WTC11 (cell line): ENCODE measurements at regions not wholly inside any gene's neighbourhood (a gene's known extent, or its start where the extent isn't known, plus 50 kb on each side); places are given as distances from the start of the nearest gene placed in this dataset.

Experiments
- ATAC-seq: fragments of 200-7000 bp; cut with Tn5 transposase; 2 replicates; pipeline ENCODE4 v1.10.0; 2021; ENCODE audit warnings: mild to moderate bottlenecking, moderate library complexity
- CTCF ChIA-PET: fragments of 300-600 bp; sonication (Branson Sonifier 250); formaldehyde crosslinking; loops from one replicate; lab custom pipeline; 2021; ENCODE audit warnings: antibody characterized with exemption; lab: Charles Lee
- POLR2A ChIA-PET: fragments of 350-600 bp; sonication (Branson Sonifier 250); formaldehyde crosslinking; loops from one replicate; lab custom pipeline; 2021; ENCODE audit warnings: antibody characterized with exemption; lab: Charles Lee
- DNase-seq: peaks from one replicate; pipeline ENCODE4 v3.0.0; 2021; ENCODE audit warnings: low spot score
- H3K27ac Mint-ChIP-seq: 2 replicates; pipeline ENCODE4 v1.8.0; 2021; ENCODE audit warnings: mixed read lengths
- H3K27me3 Mint-ChIP-seq: 2 replicates; pipeline ENCODE4 v1.8.0; 2021; ENCODE audit warnings: low read depth, mild to moderate bottlenecking, moderate library complexity, mixed read lengths
- H3K36me3 Mint-ChIP-seq: 2 replicates; pipeline ENCODE4 v1.8.0; 2021; ENCODE audit warnings: mixed read lengths
- H3K4me1 Mint-ChIP-seq: 2 replicates; pipeline ENCODE4 v1.8.0; 2022; ENCODE audit warnings: mixed read lengths
- H3K4me3 Mint-ChIP-seq: 2 replicates; pipeline ENCODE4 v1.8.0; 2021; ENCODE audit warnings: mild to moderate bottlenecking, moderate library complexity, mixed read lengths
- H3K9me3 Mint-ChIP-seq: 2 replicates; pipeline ENCODE4 v1.8.0; 2021; ENCODE audit warnings: mixed read lengths
- ATF1 ChIP-seq: sonication (generic); formaldehyde crosslinking; IDR thresholded peaks from 2 replicates; pipeline ENCODE4 v1.8.1; 2023; ENCODE audit warnings: mild to moderate bottlenecking, moderate library complexity, missing genetic modification reagents
- ATF6 ChIP-seq: sonication (generic); formaldehyde crosslinking; IDR thresholded peaks from 2 replicates; pipeline ENCODE4 v1.8.1; 2023; ENCODE audit warnings: mild to moderate bottlenecking, missing genetic modification reagents
- CREB1 ChIP-seq: sonication (generic); formaldehyde crosslinking; IDR thresholded peaks from 2 replicates; pipeline ENCODE4 v1.8.0; 2023; ENCODE audit warnings: mild to moderate bottlenecking, missing genetic modification reagents
- EMX1 ChIP-seq: fragments of 250-450 bp; sonication (Bioruptor Pico); IDR thresholded peaks from 2 replicates; pipeline ENCODE4 v1.8.0; 2021; ENCODE audit warnings: mild to moderate bottlenecking
- GTF2I ChIP-seq: fragments of 250-450 bp; sonication (Bioruptor Pico); conservative IDR thresholded peaks from 2 replicates; pipeline ENCODE4 v1.4.0; 2021; ENCODE audit warnings: mild to moderate bottlenecking
- MAX ChIP-seq: sonication (generic); formaldehyde crosslinking; IDR thresholded peaks from 2 replicates; pipeline ENCODE4 v1.8.0; 2022; ENCODE audit warnings: mild to moderate bottlenecking, missing genetic modification reagents
- NFYB ChIP-seq: sonication (generic); formaldehyde crosslinking; conservative IDR thresholded peaks from 2 replicates; pipeline ENCODE4 v1.8.0; 2022; ENCODE audit warnings: low read depth, missing genetic modification reagents
- PRDM15 ChIP-seq: sonication (generic); formaldehyde crosslinking; IDR thresholded peaks from 2 replicates; pipeline ENCODE4 v1.8.0; 2022; ENCODE audit warnings: missing genetic modification reagents
- RORB ChIP-seq: fragments of 250-450 bp; sonication (Bioruptor Pico); IDR thresholded peaks from 2 replicates; pipeline ENCODE4 v1.9.0; 2021; ENCODE audit warnings: mild to moderate bottlenecking
- SMAD3 ChIP-seq: sonication (generic); formaldehyde crosslinking; IDR thresholded peaks from 2 replicates; pipeline ENCODE4 v1.8.0; 2022; ENCODE audit warnings: missing genetic modification reagents, mild to moderate bottlenecking, borderline replicate concordance
- SP1 ChIP-seq: sonication (generic); formaldehyde crosslinking; conservative IDR thresholded peaks from 2 replicates; pipeline ENCODE4 v1.8.1; 2022; ENCODE audit warnings: missing genetic modification reagents
- ZBTB43 ChIP-seq: sonication (generic); formaldehyde crosslinking; IDR thresholded peaks from 2 replicates; pipeline ENCODE4 v1.8.1; 2023; ENCODE audit warnings: mild to moderate bottlenecking, missing genetic modification reagents
- ZNF121 ChIP-seq: sonication (generic); formaldehyde crosslinking; IDR thresholded peaks from 2 replicates; pipeline ENCODE4 v1.8.0; 2023; ENCODE audit warnings: missing genetic modification reagents
- ZNF396 ChIP-seq: fragments of 250-450 bp; sonication (Bioruptor Pico); IDR thresholded peaks from 2 replicates; pipeline ENCODE4 v1.8.0; 2021; ENCODE audit warnings: mild to moderate bottlenecking, moderate library complexity, borderline replicate concordance
- ZNF416 ChIP-seq: fragments of 250-450 bp; sonication (Bioruptor Pico); IDR thresholded peaks from 2 replicates; pipeline ENCODE4 v1.9.0; 2021; ENCODE audit warnings: mild to moderate bottlenecking, inconsistent platforms
- TF ChIP-seq, protein P1 (sequence below): sonication (generic); formaldehyde crosslinking; IDR thresholded peaks from 2 replicates; pipeline ENCODE4 v1.8.0; 2023; ENCODE audit warnings: mild to moderate bottlenecking, missing genetic modification reagents
- TF ChIP-seq, protein P2 (sequence below): sonication (generic); formaldehyde crosslinking; IDR thresholded peaks from 2 replicates; pipeline ENCODE4 v1.8.1; 2022; ENCODE audit warnings: mild to moderate bottlenecking, moderate library complexity, missing genetic modification reagents

DNA sequence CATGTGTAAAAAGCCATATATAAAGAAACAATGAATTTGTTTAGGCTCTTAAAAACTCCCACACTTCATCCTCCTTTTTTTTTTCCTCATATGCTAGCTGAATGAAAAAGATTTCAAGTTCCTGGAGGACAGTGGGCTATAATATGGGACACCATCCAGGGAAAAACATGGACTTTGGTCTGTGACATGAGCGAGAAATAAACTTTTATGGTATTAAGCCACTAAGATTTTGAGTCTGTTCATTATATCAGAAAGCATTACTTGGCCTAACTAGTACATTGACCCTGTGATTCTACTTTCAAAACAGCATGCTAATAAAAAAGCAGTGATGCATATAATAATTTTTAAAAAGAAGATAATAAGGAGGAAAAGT lies 392.3 kb upstream of the CAMK1G start:
- TF ChIP-seq CREB1 (CRISPR knock-in tag) (no peak), ATF1 (CRISPR knock-in tag) (no peak), MAX (CRISPR knock-in tag) (no peak), ATF6 (CRISPR knock-in tag) (no peak), ZBTB43 (CRISPR knock-in tag) (no peak), ZNF396 (CRISPR knock-in tag) (no peak), SP1 (CRISPR knock-in tag) (no peak)
- TF ChIP-seq, protein P1, sequence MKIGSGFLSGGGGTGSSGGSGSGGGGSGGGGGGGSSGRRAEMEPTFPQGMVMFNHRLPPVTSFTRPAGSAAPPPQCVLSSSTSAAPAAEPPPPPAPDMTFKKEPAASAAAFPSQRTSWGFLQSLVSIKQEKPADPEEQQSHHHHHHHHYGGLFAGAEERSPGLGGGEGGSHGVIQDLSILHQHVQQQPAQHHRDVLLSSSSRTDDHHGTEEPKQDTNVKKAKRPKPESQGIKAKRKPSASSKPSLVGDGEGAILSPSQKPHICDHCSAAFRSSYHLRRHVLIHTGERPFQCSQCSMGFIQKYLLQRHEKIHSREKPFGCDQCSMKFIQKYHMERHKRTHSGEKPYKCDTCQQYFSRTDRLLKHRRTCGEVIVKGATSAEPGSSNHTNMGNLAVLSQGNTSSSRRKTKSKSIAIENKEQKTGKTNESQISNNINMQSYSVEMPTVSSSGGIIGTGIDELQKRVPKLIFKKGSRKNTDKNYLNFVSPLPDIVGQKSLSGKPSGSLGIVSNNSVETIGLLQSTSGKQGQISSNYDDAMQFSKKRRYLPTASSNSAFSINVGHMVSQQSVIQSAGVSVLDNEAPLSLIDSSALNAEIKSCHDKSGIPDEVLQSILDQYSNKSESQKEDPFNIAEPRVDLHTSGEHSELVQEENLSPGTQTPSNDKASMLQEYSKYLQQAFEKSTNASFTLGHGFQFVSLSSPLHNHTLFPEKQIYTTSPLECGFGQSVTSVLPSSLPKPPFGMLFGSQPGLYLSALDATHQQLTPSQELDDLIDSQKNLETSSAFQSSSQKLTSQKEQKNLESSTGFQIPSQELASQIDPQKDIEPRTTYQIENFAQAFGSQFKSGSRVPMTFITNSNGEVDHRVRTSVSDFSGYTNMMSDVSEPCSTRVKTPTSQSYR, result no peak
- TF ChIP-seq, protein P2, sequence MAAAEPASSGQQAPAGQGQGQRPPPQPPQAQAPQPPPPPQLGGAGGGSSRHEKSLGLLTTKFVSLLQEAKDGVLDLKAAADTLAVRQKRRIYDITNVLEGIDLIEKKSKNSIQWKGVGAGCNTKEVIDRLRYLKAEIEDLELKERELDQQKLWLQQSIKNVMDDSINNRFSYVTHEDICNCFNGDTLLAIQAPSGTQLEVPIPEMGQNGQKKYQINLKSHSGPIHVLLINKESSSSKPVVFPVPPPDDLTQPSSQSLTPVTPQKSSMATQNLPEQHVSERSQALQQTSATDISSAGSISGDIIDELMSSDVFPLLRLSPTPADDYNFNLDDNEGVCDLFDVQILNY (CRISPR knock-in tag), result no peak
- ChIA-PET CTCF (interaction anchor here (1.2 to 1.6 kb wide), 3 partner anchors 16 to 128 kb away, joined by 3 to 13 read pairs (median 4); no protein-coding TSS in a partner anchor), POLR2A (no interaction called here)
- Mint-ChIP-seq H3K9me3 (peaks cover 20% of the 10 kb centered on the region), H3K36me3 (peaks cover 22% of the 10 kb centered on the region), H3K27ac (no peak overlapping the region), H3K4me3 (no peak overlapping the region), H3K4me1 (peaks cover 26% of the 10 kb centered on the region), H3K27me3 (no peaks in the 10 kb centered on the region)
- no peak for ATAC-seq
- no peak for DNase-seq

GRCh38 chr1:209196140-209196539 lies 387.4 kb upstream of the CAMK1G start:
- peaks cover 37% of the 10 kb centered on the region for H3K36me3 Mint-ChIP-seq
- CTCF ChIA-PET, result interaction anchor here (1.1 to 1.4 kb wide), 2 partner anchors 12 to 370 kb away, joined by 4 to 7 read pairs; no protein-coding TSS in a partner anchor
- no peak overlapping the region for H3K4me3 Mint-ChIP-seq
- POLR2A ChIA-PET, result no interaction called here
- H3K27ac Mint-ChIP-seq, result no peak overlapping the region
- peaks cover 38% of the 10 kb centered on the region for H3K9me3 Mint-ChIP-seq
- no peak for TF ChIP-seq EMX1 (CRISPR knock-in tag)
- TF ChIP-seq PRDM15 (CRISPR knock-in tag), result no peak
- no peak for TF ChIP-seq GTF2I (CRISPR knock-in tag)
- TF ChIP-seq NFYB, result no peak
- TF ChIP-seq ZNF416, result no peak
- no peak for TF ChIP-seq SMAD3 (CRISPR knock-in tag)
- TF ChIP-seq ZNF121 (CRISPR knock-in tag), result no peak
- TF ChIP-seq ZNF396 (CRISPR knock-in tag), result no peak
- TF ChIP-seq RORB (CRISPR knock-in tag), result no peak
- DNase-seq, result no peak
- peaks cover 42% of the 10 kb centered on the region for H3K4me1 Mint-ChIP-seq
- no peaks in the 10 kb centered on the region for H3K27me3 Mint-ChIP-seq
- ATAC-seq, result no peak
